Activated CD8-positive, alpha-beta T cell treated with anti-CD3 and anti-CD28 coated beads for 36 hours (primary cell): ENCODE measurements at regions not wholly inside any gene's neighbourhood (a gene's known extent, or its start where the extent isn't known, plus 50 kb on each side); places are given as distances from the start of the nearest gene placed in this dataset.

Experiments
- ATAC-seq: fragments of 200-7000 bp; cut with Tn5 transposase; one replicate; pipeline ENCODE4 v1.10.0; 2021; ENCODE audit warnings: mild to moderate bottlenecking, moderate library complexity
- CTCF ChIA-PET: fragments of 350-600 bp; sonication (Branson Sonifier 250); formaldehyde crosslinking; loops from one replicate; lab custom pipeline; 2021; ENCODE audit warnings: antibody characterized with exemption; lab: Charles Lee
- POLR2A ChIA-PET: fragments of 350-600 bp; sonication (Branson Sonifier 250); formaldehyde crosslinking; loops from one replicate; lab custom pipeline; 2021; ENCODE audit warnings: antibody characterized with exemption; lab: Charles Lee
- DNase-seq: peaks from one replicate; pipeline ENCODE4 v3.0.0-alpha.2; 2020
- H3K27ac Mint-ChIP-seq: one replicate; pipeline ENCODE4 v1.8.0; 2021; ENCODE audit warnings: mild to moderate bottlenecking, mixed read lengths
- H3K27me3 Mint-ChIP-seq: one replicate; pipeline ENCODE4 v1.8.0; 2021; ENCODE audit warnings: mixed read lengths
- H3K36me3 Mint-ChIP-seq: one replicate; pipeline ENCODE4 v1.8.0; 2021; ENCODE audit warnings: low read depth, mixed read lengths
- H3K4me1 Mint-ChIP-seq: one replicate; pipeline ENCODE4 v1.8.0; 2021; ENCODE audit warnings: low read depth, mixed read lengths
- H3K4me3 Mint-ChIP-seq: one replicate; pipeline ENCODE4 v1.8.0; 2021; ENCODE audit warnings: mild to moderate bottlenecking, moderate library complexity, mixed read lengths
- H3K9me3 Mint-ChIP-seq: one replicate; pipeline ENCODE4 v1.8.0; 2021; ENCODE audit warnings: mixed read lengths
- CTCF ChIP-seq: fragments of 200-600 bp; IDR thresholded peaks from one replicate; pipeline ENCODE4 v1.8.0; 2022; ENCODE audit warnings: antibody characterized with exemption, mild to moderate bottlenecking
- intact Hi-C: fragments of 100-400 bp; cut with micrococcal nuclease; formaldehyde crosslinking; loops from one replicate; pipeline ENCODE4 v1.10.0; 2022

DNA sequence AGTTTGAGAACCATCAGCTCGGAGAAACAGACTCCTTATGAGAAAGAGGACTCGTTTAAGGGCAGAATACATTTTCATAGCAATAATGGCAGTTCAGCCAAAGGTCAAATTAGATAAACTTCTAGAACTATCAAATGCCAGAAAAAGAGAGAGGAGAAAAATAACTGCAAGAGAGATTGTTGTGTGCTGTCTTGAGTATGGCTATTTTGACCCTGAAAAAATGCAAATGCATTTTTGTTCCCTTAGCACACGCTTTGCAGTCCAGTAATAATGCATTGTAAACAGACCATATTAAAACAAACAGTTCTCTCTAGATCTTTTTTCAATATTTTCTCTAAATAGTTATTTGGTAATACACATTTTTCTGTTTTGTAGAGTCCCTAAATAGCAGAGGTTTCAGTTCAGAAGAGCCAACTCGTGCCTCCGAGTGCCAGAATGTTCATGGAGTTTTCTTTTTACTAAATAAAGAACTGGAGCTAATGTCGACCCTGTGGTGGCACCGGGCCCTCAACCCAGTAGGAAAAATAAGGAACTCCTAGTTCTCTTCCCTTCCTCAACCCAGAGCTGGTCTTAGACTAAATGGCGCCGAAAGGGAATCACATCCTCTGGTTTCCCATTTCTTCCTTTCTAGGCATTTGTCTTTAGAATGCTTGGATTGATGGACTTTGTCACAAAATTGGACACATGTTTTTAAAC, 298.0 kb downstream of the MAP2K4 start:
- Mint-ChIP-seq H3K36me3 (no peaks in the 10 kb centered on the region), H3K9me3 (peaks cover 5% of the 10 kb centered on the region), H3K4me3 (no peak overlapping the region), H3K27me3 (no peaks in the 10 kb centered on the region), H3K27ac (no peak overlapping the region), H3K4me1 (no peaks in the 10 kb centered on the region)
- CTCF ChIA-PET = no interaction called here
- intact Hi-C loops = no loop called here
- ATAC-seq = no peak
- POLR2A ChIA-PET = interaction anchor here (0.6 kb wide), 1 partner anchor 76 kb away, joined by 3 read pairs; no protein-coding TSS in a partner anchor
- DNase-seq = no peak
- TF ChIP-seq CTCF = no peak

GRCh38 chr17:12320286-12320685, 299.6 kb downstream of the MAP2K4 start:
- H3K36me3 Mint-ChIP-seq = no peaks in the 10 kb centered on the region
- DNase-seq = no peak
- TF ChIP-seq CTCF = no peak
- no peaks in the 10 kb centered on the region for H3K4me1 Mint-ChIP-seq
- H3K27ac Mint-ChIP-seq = no peak overlapping the region
- no peaks in the 10 kb centered on the region for H3K9me3 Mint-ChIP-seq
- no peak for ATAC-seq
- POLR2A ChIA-PET = no interaction called here
- H3K4me3 Mint-ChIP-seq = no peak overlapping the region
- no peaks in the 10 kb centered on the region for H3K27me3 Mint-ChIP-seq
- CTCF ChIA-PET = no interaction called here
- intact Hi-C loops = no loop called here

DNA sequence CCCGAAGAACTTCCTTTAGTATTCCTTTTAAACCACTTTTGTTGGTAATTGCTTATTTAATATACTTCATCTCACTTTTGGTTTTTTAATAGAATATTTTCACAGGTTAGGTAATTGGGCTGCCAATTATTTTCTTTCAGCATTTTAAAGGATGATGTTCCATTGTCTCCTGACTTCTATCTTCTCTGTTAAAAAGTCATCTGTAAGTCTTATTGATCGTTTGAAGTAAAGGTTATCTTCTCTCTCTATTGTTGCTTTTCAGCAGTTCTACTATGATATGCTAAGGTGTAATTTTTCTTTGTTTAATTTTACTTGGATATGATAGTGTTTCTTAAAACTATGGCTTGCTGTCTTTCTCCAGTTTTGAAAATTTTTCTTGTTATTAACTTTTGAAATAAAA, 307.5 kb downstream of the MAP2K4 start:
- H3K27ac Mint-ChIP-seq = no peak overlapping the region
- ChIA-PET CTCF (no interaction called here), POLR2A (no interaction called here)
- peaks cover 23% of the 10 kb centered on the region for H3K9me3 Mint-ChIP-seq
- H3K4me1 Mint-ChIP-seq = no peaks in the 10 kb centered on the region
- no peaks in the 10 kb centered on the region for H3K27me3 Mint-ChIP-seq
- no peak for ATAC-seq
- DNase-seq = no peak
- H3K36me3 Mint-ChIP-seq = no peaks in the 10 kb centered on the region
- intact Hi-C loops = no loop called here
- no peak for TF ChIP-seq CTCF
- no peak overlapping the region for H3K4me3 Mint-ChIP-seq

DNA sequence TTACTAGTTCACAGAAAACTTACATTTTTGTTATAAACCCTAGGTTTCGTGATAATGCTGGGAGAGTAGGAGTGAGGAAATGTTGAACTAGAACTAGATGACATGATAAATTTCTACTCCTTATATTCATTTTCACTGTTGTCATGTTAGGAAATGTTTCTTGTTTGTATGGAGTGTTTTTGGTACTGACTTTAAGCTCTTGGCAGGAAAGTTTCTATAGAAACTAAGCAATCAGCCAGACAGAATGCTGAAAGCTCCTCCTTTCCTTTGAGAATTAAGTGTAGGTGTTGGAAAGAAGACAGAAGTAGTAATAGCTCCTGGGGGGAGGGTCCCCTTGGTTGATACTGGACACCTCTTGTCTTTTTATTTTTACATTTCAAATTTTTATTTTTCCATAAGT, 309.8 kb downstream of the MAP2K4 start:
- CTCF ChIA-PET = no interaction called here
- no peaks in the 10 kb centered on the region for H3K36me3 Mint-ChIP-seq
- no peaks in the 10 kb centered on the region for H3K4me1 Mint-ChIP-seq
- no peak overlapping the region for H3K4me3 Mint-ChIP-seq
- no peaks in the 10 kb centered on the region for H3K27me3 Mint-ChIP-seq
- ATAC-seq (no peak), DNase-seq (no peak)
- peaks cover 23% of the 10 kb centered on the region for H3K9me3 Mint-ChIP-seq
- intact Hi-C loops = no loop called here
- POLR2A ChIA-PET = no interaction called here
- H3K27ac Mint-ChIP-seq = no peak overlapping the region
- TF ChIP-seq CTCF = no peak

- H3K36me3 Mint-ChIP-seq = no peaks in the 10 kb centered on the region
- no peaks in the 10 kb centered on the region for H3K4me1 Mint-ChIP-seq
- intact Hi-C loops = no loop called here
- H3K27ac Mint-ChIP-seq = no peak overlapping the region
- no peaks in the 10 kb centered on the region for H3K27me3 Mint-ChIP-seq
- TF ChIP-seq CTCF = no peak
- POLR2A ChIA-PET = no interaction called here
- CTCF ChIA-PET = interaction anchor here (0.7 kb wide), 1 partner anchor 8 kb away, joined by 3 read pairs; no protein-coding TSS in a partner anchor
- no peaks in the 10 kb centered on the region for H3K9me3 Mint-ChIP-seq
- DNase-seq (no peak), ATAC-seq (no peak)
- no peak overlapping the region for H3K4me3 Mint-ChIP-seq
These were observed 320.7 kb downstream of the MAP2K4 start for GRCh38 chr17:12341328-12341727.
